Breast epithelium (tissue), 4 donors: ENCODE measurements at regions not wholly inside any gene's neighbourhood (a gene's known extent, or its start where the extent isn't known, plus 50 kb on each side); places are given as distances from the start of the nearest gene placed in this dataset.

Experiments
- DNase-seq, 2 donors: peaks; one replicate each; pipeline ENCODE4 v3.0.0-alpha.2; 2019; ENCODE audit warnings: low spot score in 2 of 2
- H3K27ac ChIP-seq, 2 donors: fragments of 200-600 bp; sonication (generic) in 1 of 2; one replicate each; pipeline ENCODE4 v1.5.1; 2016 to 2019; ENCODE audit warnings: mild to moderate bottlenecking in 1 of 2
- H3K27me3 ChIP-seq, 2 donors: fragments of 200-600 bp; sonication (generic) in 1 of 2; one replicate each; pipeline versions ENCODE4 v1.5.1 to v1.6.0; 2017 to 2019; ENCODE audit warnings: control low read depth in 1 of 2, mild to moderate bottlenecking in 1 of 2
- H3K36me3 ChIP-seq: fragments of 200-600 bp; one replicate; pipeline ENCODE4 v1.5.1; 2019
- H3K4me1 ChIP-seq, 2 donors: fragments of 200-600 bp; sonication (generic); one replicate each; pipeline ENCODE4 v1.5.1; 2016 to 2019; ENCODE audit warnings: control low read depth in 1 of 2
- H3K4me3 ChIP-seq, 3 donors: fragments of 200-600 bp; sonication (generic); 1 replicate in 2 of 3; 2 replicates in 1 of 3; pipeline ENCODE4 v1.5.1; 2016 to 2019; ENCODE audit warnings: mild to moderate bottlenecking in 3 of 3, moderate library complexity in 2 of 3
- H3K9me3 ChIP-seq, 2 donors: fragments of 200-600 bp; sonication (generic) in 1 of 2; one replicate each; pipeline ENCODE4 v1.5.1; 2016 to 2019; ENCODE audit warnings: control low read depth in 1 of 2
- POLR2A ChIP-seq: fragments of 450-650 bp; IDR thresholded peaks from one replicate; pipeline ENCODE4 v1.6.1; 2016; ENCODE audit warnings: antibody characterized with exemption, mild to moderate bottlenecking, moderate library complexity
- POLR2AphosphoS5 ChIP-seq, 3 donors: sonication (generic); formaldehyde crosslinking; IDR thresholded peaks; one replicate each; pipeline ENCODE4 v1.6.1; 2017; ENCODE audit warnings: antibody characterized with exemption in 3 of 3
- intact Hi-C: fragments of 100-400 bp; cut with DNase I; formaldehyde crosslinking; loops from one replicate; pipeline ENCODE4 v1.15.1; 2023; ENCODE audit warnings: low total_unique reads
- TF ChIP-seq, protein P1 (sequence below), 3 donors: fragments of 450-650 bp; IDR thresholded peaks; one replicate each; pipeline ENCODE4 v1.5.1; 2016 to 2017; ENCODE audit warnings: antibody characterized with exemption in 3 of 3, mild to moderate bottlenecking in 3 of 3, moderate library complexity in 3 of 3

DNA sequence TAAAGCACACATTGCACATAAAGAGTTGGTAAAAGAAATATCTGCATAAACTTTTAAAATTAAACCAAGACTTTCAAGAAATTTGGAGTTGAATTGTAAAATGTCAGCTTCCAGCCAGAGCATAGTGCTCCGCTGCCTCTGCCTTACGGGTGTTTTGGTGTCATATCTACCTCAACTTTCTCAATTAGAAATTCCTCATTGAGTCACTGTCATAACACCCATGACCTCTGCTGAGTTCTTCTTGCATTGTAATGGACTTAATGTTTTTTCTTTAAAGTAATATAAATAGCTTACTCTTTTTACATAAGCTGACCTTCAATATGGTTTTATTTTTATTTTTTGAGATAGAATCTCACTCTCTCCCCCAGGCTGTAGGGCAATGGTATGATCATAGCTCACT lies 551.0 kb upstream of the NBEA start:
- Histone ChIP-seq H3K4me3 (no peak overlapping the region), H3K27ac (no peak overlapping the region), H3K4me1 (no peaks in the 10 kb centered on the region), H3K36me3 (no peaks in the 10 kb centered on the region), H3K27me3 (no peaks in the 10 kb centered on the region), H3K9me3 (peaks cover 8 to 12% of the 10 kb centered on the region in 2 donors)
- no peak for DNase-seq
- TF ChIP-seq POLR2A: no peak
- TF ChIP-seq, protein P1, sequence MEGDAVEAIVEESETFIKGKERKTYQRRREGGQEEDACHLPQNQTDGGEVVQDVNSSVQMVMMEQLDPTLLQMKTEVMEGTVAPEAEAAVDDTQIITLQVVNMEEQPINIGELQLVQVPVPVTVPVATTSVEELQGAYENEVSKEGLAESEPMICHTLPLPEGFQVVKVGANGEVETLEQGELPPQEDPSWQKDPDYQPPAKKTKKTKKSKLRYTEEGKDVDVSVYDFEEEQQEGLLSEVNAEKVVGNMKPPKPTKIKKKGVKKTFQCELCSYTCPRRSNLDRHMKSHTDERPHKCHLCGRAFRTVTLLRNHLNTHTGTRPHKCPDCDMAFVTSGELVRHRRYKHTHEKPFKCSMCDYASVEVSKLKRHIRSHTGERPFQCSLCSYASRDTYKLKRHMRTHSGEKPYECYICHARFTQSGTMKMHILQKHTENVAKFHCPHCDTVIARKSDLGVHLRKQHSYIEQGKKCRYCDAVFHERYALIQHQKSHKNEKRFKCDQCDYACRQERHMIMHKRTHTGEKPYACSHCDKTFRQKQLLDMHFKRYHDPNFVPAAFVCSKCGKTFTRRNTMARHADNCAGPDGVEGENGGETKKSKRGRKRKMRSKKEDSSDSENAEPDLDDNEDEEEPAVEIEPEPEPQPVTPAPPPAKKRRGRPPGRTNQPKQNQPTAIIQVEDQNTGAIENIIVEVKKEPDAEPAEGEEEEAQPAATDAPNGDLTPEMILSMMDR (IDR thresholded peaks at IDR 0.05): no peak
- no peak for TF ChIP-seq POLR2AphosphoS5 (IDR thresholded peaks at IDR 0.05)
- intact Hi-C loops: no loop called here

GRCh38 chr13:34401696-34402095 lies 540.4 kb upstream of the NBEA start:
- TF ChIP-seq, protein P1 (IDR thresholded peaks at IDR 0.05): no peak
- no peak for TF ChIP-seq POLR2AphosphoS5 (IDR thresholded peaks at IDR 0.05)
- TF ChIP-seq POLR2A: no peak
- intact Hi-C loops: loop anchor here (5.0 kb wide), 1 partner anchor 606 kb away; no protein-coding TSS in a partner anchor
- no peak overlapping the region for H3K27ac ChIP-seq
- H3K4me3 ChIP-seq: no peak overlapping the region
- H3K36me3 ChIP-seq: no peaks in the 10 kb centered on the region
- peaks cover 0 to under 1% of the 10 kb centered on the region in 2 donors for H3K9me3 ChIP-seq
- H3K27me3 ChIP-seq: no peaks in the 10 kb centered on the region
- H3K4me1 ChIP-seq: no peaks in the 10 kb centered on the region
- no peak for DNase-seq

DNA sequence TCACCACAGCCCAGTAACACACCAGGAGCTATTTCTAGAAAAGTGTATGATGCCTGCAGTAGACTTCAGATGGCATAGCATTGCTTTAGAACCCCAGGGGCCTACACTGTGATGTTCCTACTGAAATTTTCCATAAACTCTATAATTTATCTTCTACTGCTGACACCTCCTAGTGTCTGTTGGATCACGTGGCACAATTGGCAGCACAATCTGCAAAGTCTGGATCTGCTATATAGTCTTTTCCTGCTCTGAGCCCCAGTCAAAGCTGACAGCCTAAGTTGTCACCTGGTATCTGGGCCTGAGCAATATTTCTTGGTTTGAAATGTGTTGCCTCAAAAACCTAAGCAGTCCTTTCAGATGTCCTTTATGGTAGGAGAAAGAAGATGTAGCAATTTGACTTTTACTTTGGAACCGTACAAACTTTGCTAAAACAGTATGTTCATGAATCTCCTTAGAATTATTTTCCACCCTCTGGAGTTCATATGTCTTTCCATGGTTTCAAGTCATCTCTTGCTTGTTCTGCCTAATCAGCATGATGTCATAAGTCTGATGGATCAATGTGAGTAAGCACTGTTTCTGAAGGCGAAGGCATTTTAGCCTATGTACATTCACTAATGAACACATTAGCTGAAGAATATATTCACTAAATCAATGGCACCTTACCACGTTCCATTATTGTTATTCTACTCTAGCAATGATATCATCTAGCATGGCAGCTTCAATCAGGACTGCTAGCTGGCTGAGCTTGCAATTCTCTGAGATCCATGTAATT lies 536.5 kb upstream of the NBEA start:
- DNase-seq: no peak
- H3K4me1 ChIP-seq: no peaks in the 10 kb centered on the region
- no peaks in the 10 kb centered on the region for H3K9me3 ChIP-seq
- TF ChIP-seq POLR2A: no peak
- TF ChIP-seq, protein P1 (IDR thresholded peaks at IDR 0.05): no peak
- no peak for TF ChIP-seq POLR2AphosphoS5 (IDR thresholded peaks at IDR 0.05)
- intact Hi-C loops: no loop called here
- H3K27me3 ChIP-seq: no peaks in the 10 kb centered on the region
- no peak overlapping the region for H3K27ac ChIP-seq
- no peaks in the 10 kb centered on the region for H3K36me3 ChIP-seq
- H3K4me3 ChIP-seq: no peak overlapping the region

DNA sequence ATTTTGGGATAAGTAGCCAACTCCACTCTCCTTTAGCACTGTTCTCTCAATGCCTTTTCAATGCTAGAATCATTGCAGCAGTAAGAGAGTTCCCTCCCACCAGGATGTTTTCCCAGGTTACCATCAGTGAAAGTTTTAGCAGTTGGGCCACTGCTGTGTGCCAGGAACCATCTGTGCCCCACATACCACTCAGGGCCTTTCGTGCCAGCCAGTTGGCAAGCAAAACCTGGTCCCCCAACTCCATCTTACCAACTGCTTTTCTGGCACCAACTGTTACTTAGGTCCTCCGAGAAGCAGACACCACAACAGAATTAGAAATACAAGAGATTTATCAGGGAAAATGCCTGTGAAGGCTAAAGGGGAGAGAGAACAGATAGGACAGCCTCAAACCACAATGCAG lies 533.4 kb upstream of the NBEA start:
- no peak for TF ChIP-seq POLR2AphosphoS5 (IDR thresholded peaks at IDR 0.05)
- no peak for TF ChIP-seq POLR2A
- TF ChIP-seq, protein P1 (IDR thresholded peaks at IDR 0.05): no peak
- no peaks in the 10 kb centered on the region for H3K4me1 ChIP-seq
- H3K9me3 ChIP-seq: no peaks in the 10 kb centered on the region
- intact Hi-C loops: no loop called here
- no peak for DNase-seq
- no peak overlapping the region for H3K4me3 ChIP-seq
- no peaks in the 10 kb centered on the region for H3K27me3 ChIP-seq
- H3K36me3 ChIP-seq: no peaks in the 10 kb centered on the region
- no peak overlapping the region for H3K27ac ChIP-seq

GRCh38 chr13:34409496-34410182 lies 532.4 kb upstream of the NBEA start:
- no peak for TF ChIP-seq POLR2A
- TF ChIP-seq, protein P1 (IDR thresholded peaks at IDR 0.05): no peak
- no peak for TF ChIP-seq POLR2AphosphoS5 (IDR thresholded peaks at IDR 0.05)
- H3K4me1 ChIP-seq: no peaks in the 10 kb centered on the region
- no peaks in the 10 kb centered on the region for H3K36me3 ChIP-seq
- no peak overlapping the region for H3K27ac ChIP-seq
- intact Hi-C loops: no loop called here
- no peaks in the 10 kb centered on the region for H3K27me3 ChIP-seq
- DNase-seq: no peak
- no peaks in the 10 kb centered on the region for H3K9me3 ChIP-seq
- no peak overlapping the region for H3K4me3 ChIP-seq
